HUES64 (cell line): ENCODE measurements at regions not wholly inside any gene's neighbourhood (a gene's known extent, or its start where the extent isn't known, plus 50 kb on each side); places are given as distances from the start of the nearest gene placed in this dataset.

ENCODE experiments used
- H3K27ac ChIP-seq: 2 replicates; pipeline ENCODE4 v1.7.0; 2013; ENCODE audit warnings: low read depth, low read length, inconsistent platforms
- H3K27me3 ChIP-seq: 2 replicates; pipeline ENCODE4 v1.6.1; 2013; ENCODE audit warnings: mild to moderate bottlenecking, low read length; ENCODE audit not compliant: insufficient read depth
- H3K36me3 ChIP-seq: 2 replicates; pipeline ENCODE4 v1.6.1; 2013; ENCODE audit warnings: mild to moderate bottlenecking, low read length; ENCODE audit not compliant: insufficient read depth
- H3K4me1 ChIP-seq: 2 replicates; pipeline ENCODE4 v1.6.1; 2013; ENCODE audit warnings: mild to moderate bottlenecking, low read length, moderate library complexity; ENCODE audit not compliant: insufficient read depth
- H3K4me3 ChIP-seq: 2 replicates; pipeline ENCODE4 v1.5.1; 2013; ENCODE audit warnings: mild to moderate bottlenecking, low read length, moderate library complexity
- H3K9ac ChIP-seq: 2 replicates; pipeline ENCODE4 v1.6.1; 2013; ENCODE audit warnings: mild to moderate bottlenecking, low read depth, low read length
- H3K9me3 ChIP-seq: 2 replicates; pipeline ENCODE4 v1.6.1; 2013; ENCODE audit warnings: low read depth, low read length; ENCODE audit not compliant: insufficient read depth
- WGBS: fragments of 150-250, 120-280 bp; methylation state at CpG from one replicate; pipeline ENCODE4 v1.1.7; 2013; ENCODE audit warnings: missing lambda C conversion rate; 5-methylcytosine and 5-hydroxymethylcytosine counted together

- no peak overlapping the region for H3K4me3 ChIP-seq
- H3K27ac ChIP-seq, result no peak overlapping the region
- peaks cover 20% of the 10 kb centered on the region for H3K4me1 ChIP-seq
- H3K9me3 ChIP-seq, result no peaks in the 10 kb centered on the region
- H3K27me3 ChIP-seq, result no peaks in the 10 kb centered on the region
- 83% methylated on average over 3 of the region's 3 CpGs for WGBS
- no peaks in the 10 kb centered on the region for H3K36me3 ChIP-seq
- H3K9ac ChIP-seq, result no peak overlapping the region
Observed at GRCh38 chr13:33633701-33634545, 184.0 kb upstream of the RFC3 start.

GRCh38 chr13:33634546-33634982, 183.4 kb upstream of the RFC3 start:
- no peaks in the 10 kb centered on the region for H3K36me3 ChIP-seq
- H3K9me3 ChIP-seq, result no peaks in the 10 kb centered on the region
- no peaks in the 10 kb centered on the region for H3K27me3 ChIP-seq
- H3K4me3 ChIP-seq, result no peak overlapping the region
- H3K27ac ChIP-seq, result no peak overlapping the region
- WGBS, result 94% methylated on average over 8 of the region's 8 CpGs
- H3K9ac ChIP-seq, result no peak overlapping the region
- peaks cover 27% of the 10 kb centered on the region for H3K4me1 ChIP-seq

GRCh38 chr13:33636243-33636642, 181.7 kb upstream of the RFC3 start:
- peaks cover 38% of the 10 kb centered on the region for H3K4me1 ChIP-seq
- H3K36me3 ChIP-seq, result no peaks in the 10 kb centered on the region
- no peak overlapping the region for H3K4me3 ChIP-seq
- no peak overlapping the region for H3K9ac ChIP-seq
- H3K27me3 ChIP-seq, result no peaks in the 10 kb centered on the region
- 82% methylated on average over 5 of the region's 5 CpGs for WGBS
- no peaks in the 10 kb centered on the region for H3K9me3 ChIP-seq
- H3K27ac ChIP-seq, result no peak overlapping the region

GRCh38 chr13:33636955-33637670, 180.8 kb upstream of the RFC3 start:
- no peak overlapping the region for H3K27ac ChIP-seq
- 87% methylated on average over 2 of the region's 3 CpGs for WGBS
- H3K4me1 ChIP-seq, result peaks cover 41% of the 10 kb centered on the region
- no peaks in the 10 kb centered on the region for H3K9me3 ChIP-seq
- H3K9ac ChIP-seq, result no peak overlapping the region
- no peaks in the 10 kb centered on the region for H3K27me3 ChIP-seq
- H3K36me3 ChIP-seq, result no peaks in the 10 kb centered on the region
- H3K4me3 ChIP-seq, result no peak overlapping the region

- H3K27ac ChIP-seq, result peak overlapping the region; percentile 63; the same call in 1 of the 2 replicates
- no peaks in the 10 kb centered on the region for H3K9me3 ChIP-seq
- no peaks in the 10 kb centered on the region for H3K36me3 ChIP-seq
- H3K4me3 ChIP-seq, result peak overlapping the region; percentile 15; the same call in 1 of the 2 replicates
- peaks cover 52% of the 10 kb centered on the region for H3K4me1 ChIP-seq
- H3K27me3 ChIP-seq, result no peaks in the 10 kb centered on the region
- H3K9ac ChIP-seq, result 0 out of 2 replicates have a peak overlapping the region, but pooled peaks have one; percentile 25
- 42% methylated on average over 3 of the region's 3 CpGs for WGBS
Observed at GRCh38 chr13:33637978-33638743, 179.8 kb upstream of the RFC3 start.

GRCh38 chr13:33639158-33639557, 178.8 kb upstream of the RFC3 start:
- Histone ChIP-seq H3K36me3 (no peaks in the 10 kb centered on the region), H3K9ac (no peak overlapping the region), H3K4me3 (no peak overlapping the region), H3K27ac (0 out of 2 replicates have a peak overlapping the region, but pooled peaks have one; percentile 63), H3K27me3 (no peaks in the 10 kb centered on the region), H3K9me3 (no peaks in the 10 kb centered on the region), H3K4me1 (peaks cover 49% of the 10 kb centered on the region)
- WGBS, result 83% methylated on average over 3 of the region's 3 CpGs

- H3K4me3 ChIP-seq, result no peak overlapping the region
- no peaks in the 10 kb centered on the region for H3K36me3 ChIP-seq
- no peak overlapping the region for H3K27ac ChIP-seq
- no peak overlapping the region for H3K9ac ChIP-seq
- WGBS, result 93% methylated on average over 4 of the region's 4 CpGs
- H3K4me1 ChIP-seq, result peaks cover 48% of the 10 kb centered on the region
- H3K9me3 ChIP-seq, result no peaks in the 10 kb centered on the region
- no peaks in the 10 kb centered on the region for H3K27me3 ChIP-seq
Observed at GRCh38 chr13:33639626-33640080, 178.3 kb upstream of the RFC3 start.

GRCh38 chr13:33640832-33641231, 177.1 kb upstream of the RFC3 start:
- Histone ChIP-seq H3K4me1 (peaks cover 48% of the 10 kb centered on the region), H3K36me3 (no peaks in the 10 kb centered on the region), H3K9me3 (no peaks in the 10 kb centered on the region), H3K27me3 (no peaks in the 10 kb centered on the region), H3K27ac (no peak overlapping the region), H3K4me3 (no peak overlapping the region), H3K9ac (no peak overlapping the region)

GRCh38 chr13:33642374-33643065, 175.4 kb upstream of the RFC3 start:
- no peaks in the 10 kb centered on the region for H3K9me3 ChIP-seq
- peaks cover 46% of the 10 kb centered on the region for H3K4me1 ChIP-seq
- no peaks in the 10 kb centered on the region for H3K27me3 ChIP-seq
- no peak overlapping the region for H3K4me3 ChIP-seq
- H3K27ac ChIP-seq, result peak overlapping the region; percentile 32
- 72% methylated on average over 7 of the region's 7 CpGs for WGBS
- no peaks in the 10 kb centered on the region for H3K36me3 ChIP-seq
- H3K9ac ChIP-seq, result no peak overlapping the region

- WGBS, result 90% methylated on average over 8 of the region's 8 CpGs
- H3K27me3 ChIP-seq, result no peaks in the 10 kb centered on the region
- H3K9ac ChIP-seq, result no peak overlapping the region
- no peak overlapping the region for H3K27ac ChIP-seq
- H3K4me1 ChIP-seq, result peaks cover 23% of the 10 kb centered on the region
- H3K36me3 ChIP-seq, result no peaks in the 10 kb centered on the region
- H3K9me3 ChIP-seq, result no peaks in the 10 kb centered on the region
- no peak overlapping the region for H3K4me3 ChIP-seq
Observed at GRCh38 chr13:33644581-33645543, 173.1 kb upstream of the RFC3 start.
